Midbrain (tissue), 1 donor: ENCODE measurements at regions not wholly inside any gene's neighbourhood (a gene's known extent, or its start where the extent isn't known, plus 50 kb on each side); places are given as distances from the start of the nearest gene placed in this dataset.
A peak's percentile ranks its signal among the peaks of the same experiment; 100 is the strongest.

Experiments
- DNase-seq: peaks from one replicate; lab custom pipeline; 2025; lab: John Stamatoyannopoulos, UW

- no peak for DNase-seq
Observed at GRCh38 chr11:27287205-27287604, 75.8 kb downstream of the CCDC34 start.

GRCh38 chr11:27285761-27286160 lies 77.3 kb downstream of the CCDC34 start:
- no peak for DNase-seq

GRCh38 chr11:27282806-27283205 lies 80.2 kb downstream of the CCDC34 start:
- DNase-seq, result no peak

GRCh38 chr11:27281740-27282590 lies 81.0 kb downstream of the CCDC34 start:
- DNase-seq, result no peak

GRCh38 chr11:27281276-27281675 lies 81.7 kb downstream of the CCDC34 start:
- no peak for DNase-seq

- DNase-seq, result no peak
Observed at GRCh38 chr11:27280140-27280539, 82.9 kb downstream of the CCDC34 start.

GRCh38 chr11:27279460-27279859 lies 83.6 kb downstream of the CCDC34 start:
- DNase-seq, result no peak

- no peak for DNase-seq
Observed at GRCh38 chr11:27277843-27278242, 85.2 kb downstream of the CCDC34 start.

- DNase-seq, result no peak
Observed at GRCh38 chr11:27276141-27276540, 86.9 kb downstream of the CCDC34 start.

GRCh38 chr11:27274854-27275395 lies 88.1 kb downstream of the CCDC34 start:
- DNase-seq, result no peak

- DNase-seq, result no peak
Observed at GRCh38 chr11:27266125-27266524, 96.9 kb downstream of the CCDC34 start.

GRCh38 chr11:27263986-27264385 lies 99.0 kb downstream of the CCDC34 start:
- DNase-seq, result no peak

- no peak for DNase-seq
Observed at GRCh38 chr11:27263046-27263445, 100.0 kb downstream of the CCDC34 start.

GRCh38 chr11:27255447-27255828 lies 107.6 kb downstream of the CCDC34 start:
- no peak for DNase-seq

- DNase-seq, result no peak
Observed at GRCh38 chr11:27254744-27255446, 108.1 kb downstream of the CCDC34 start.

GRCh38 chr11:27253224-27253623 lies 109.8 kb downstream of the CCDC34 start:
- no peak for DNase-seq

- DNase-seq, result no peak
Observed at GRCh38 chr11:27250867-27251665, 111.9 kb downstream of the CCDC34 start.

- DNase-seq, result peak; percentile 35
Observed at GRCh38 chr11:27248576-27249509, 114.2 kb downstream of the CCDC34 start.

- DNase-seq, result no peak
Observed at GRCh38 chr11:27247660-27248059, 115.4 kb downstream of the CCDC34 start.

- DNase-seq, result no peak
Observed at GRCh38 chr11:27246925-27247324, 116.1 kb downstream of the CCDC34 start.

GRCh38 chr11:27244900-27245299 lies 118.1 kb downstream of the CCDC34 start:
- no peak for DNase-seq
